Right renal cortex interstitium (tissue), 3 donors: ENCODE measurements at regions not wholly inside any gene's neighbourhood (a gene's known extent, or its start where the extent isn't known, plus 50 kb on each side); places are given as distances from the start of the nearest gene placed in this dataset.

Source experiments
- DNase-seq, 3 donors: peaks; one replicate each; pipeline ENCODE4 v3.0.0-alpha.2; 2013; ENCODE audit warnings: low read depth in 3 of 3, low spot score in 2 of 3

- no peak for DNase-seq
Observed at GRCh38 chr13:105817498-105817897, 718.0 kb downstream of the EFNB2 start.

- peak; percentile 27 to 45 (median 37) for DNase-seq
Observed at GRCh38 chr13:105816994-105817393, 718.5 kb downstream of the EFNB2 start.

- no peak for DNase-seq
Observed at GRCh38 chr13:105814902-105815250, 720.6 kb downstream of the EFNB2 start.

GRCh38 chr13:105814219-105814901, 721.1 kb downstream of the EFNB2 start:
- DNase-seq = no peak

- DNase-seq = no peak
Observed at GRCh38 chr13:105806628-105806920, 728.9 kb downstream of the EFNB2 start.

- no peak for DNase-seq
Observed at GRCh38 chr13:105805892-105806627, 729.4 kb downstream of the EFNB2 start.

GRCh38 chr13:105804561-105805190, 730.8 kb downstream of the EFNB2 start:
- no peak for DNase-seq

- DNase-seq = no peak
Observed at GRCh38 chr13:105799155-105799554, 736.3 kb downstream of the EFNB2 start.

- no peak for DNase-seq
Observed at GRCh38 chr13:105798541-105798940, 736.9 kb downstream of the EFNB2 start.

- DNase-seq = no peak
Observed at GRCh38 chr13:105796081-105796480, 739.4 kb downstream of the EFNB2 start.

GRCh38 chr13:105790923-105791322, 744.5 kb downstream of the EFNB2 start:
- no peak for DNase-seq

- DNase-seq = no peak
Observed at GRCh38 chr13:105788530-105788929, 746.9 kb downstream of the EFNB2 start.

GRCh38 chr13:105787632-105788031, 747.8 kb downstream of the EFNB2 start:
- no peak for DNase-seq

GRCh38 chr13:105785436-105785835, 750.0 kb downstream of the EFNB2 start:
- no peak for DNase-seq

GRCh38 chr13:105783261-105783660, 752.2 kb downstream of the EFNB2 start:
- no peak for DNase-seq

- no peak for DNase-seq
Observed at GRCh38 chr13:105778196-105778595, 757.3 kb downstream of the EFNB2 start.

GRCh38 chr13:105774739-105775460, 760.6 kb downstream of the EFNB2 start:
- peak in 1 of 3 donors; percentile 8 for DNase-seq

- no peak for DNase-seq
Observed at GRCh38 chr13:105773863-105774538, 761.5 kb downstream of the EFNB2 start.

GRCh38 chr13:105773241-105773640, 762.2 kb downstream of the EFNB2 start:
- no peak for DNase-seq

GRCh38 chr13:105764486-105764885, 771.0 kb downstream of the EFNB2 start:
- DNase-seq = no peak

- DNase-seq = no peak
Observed at GRCh38 chr13:105763851-105764250, 771.6 kb downstream of the EFNB2 start.
